Neuronal stem cell (in vitro differentiated cells): ENCODE measurements at regions not wholly inside any gene's neighbourhood (a gene's known extent, or its start where the extent isn't known, plus 50 kb on each side); places are given as distances from the start of the nearest gene placed in this dataset.

ENCODE experiments used
- DNase-seq: peaks from one replicate; pipeline ENCODE4 v3.0.0-alpha.2; 2013; ENCODE audit warnings: low spot score
- H2AFZ ChIP-seq: one replicate; pipeline ENCODE4 v1.6.1; 2013; ENCODE audit warnings: mild to moderate bottlenecking, low read length, inconsistent platforms
- H2AK5ac ChIP-seq: 2 replicates; pipeline ENCODE4 v1.6.1; 2013; ENCODE audit warnings: low read depth, mild to moderate bottlenecking, inconsistent platforms, low read length, moderate library complexity, mixed read lengths
- H2BK120ac ChIP-seq: 2 replicates; pipeline ENCODE4 v1.6.1; 2013; ENCODE audit warnings: low read depth, mild to moderate bottlenecking, inconsistent platforms, low read length, moderate library complexity, mixed read lengths
- H2BK12ac ChIP-seq: one replicate; pipeline ENCODE4 v1.6.1; 2013; ENCODE audit warnings: low read length, inconsistent platforms
- H2BK15ac ChIP-seq: 2 replicates; pipeline ENCODE4 v1.6.1; 2013; ENCODE audit warnings: mild to moderate bottlenecking, low read length, inconsistent platforms, mixed read lengths
- H2BK5ac ChIP-seq: one replicate; pipeline ENCODE4 v1.6.1; 2013; ENCODE audit warnings: inconsistent platforms, mild to moderate bottlenecking, low read length, moderate library complexity
- H3K14ac ChIP-seq: one replicate; pipeline ENCODE4 v1.6.1; 2013; ENCODE audit warnings: low read length, inconsistent platforms
- H3K18ac ChIP-seq: 2 replicates; pipeline ENCODE4 v1.6.1; 2013; ENCODE audit warnings: low read length, inconsistent platforms
- H3K23ac ChIP-seq: 2 replicates; pipeline ENCODE4 v1.6.1; 2013; ENCODE audit warnings: low read depth, mild to moderate bottlenecking, mixed read lengths, low read length, inconsistent platforms; ENCODE audit not compliant: poor library complexity
- H3K27ac ChIP-seq: replicated peaks from 3 replicates; pipeline ENCODE4 v1.5.1; 2013; ENCODE audit warnings: low read length, inconsistent platforms
- H3K27me3 ChIP-seq, 3 experiments: 2 replicates each; pipeline ENCODE4 v1.6.1; 2013; ENCODE audit warnings: low read length in 3 of 3, mild to moderate bottlenecking in 2 of 3, inconsistent platforms in 1 of 3, low read depth in 1 of 3, mixed read lengths in 1 of 3, moderate library complexity in 1 of 3; ENCODE audit not compliant: control insufficient read depth in 3 of 3, insufficient read depth in 3 of 3
- H3K36me3 ChIP-seq, 2 donors: replicated peaks in 1 of 2; 2 replicates each; pipeline ENCODE4 v1.6.1; 2013; ENCODE audit warnings: low read length in 2 of 2; ENCODE audit not compliant: control insufficient read depth in 2 of 2, insufficient read depth in 2 of 2
- H3K4ac ChIP-seq: 2 replicates; pipeline ENCODE4 v1.6.1; 2013; ENCODE audit warnings: inconsistent platforms, mild to moderate bottlenecking, low read length, moderate library complexity
- H3K4me1 ChIP-seq, 2 donors: 1 replicate in 1 of 2; 2 replicates in 1 of 2; pipeline ENCODE4 v1.6.1; 2013; ENCODE audit warnings: low read length in 2 of 2, low read depth in 1 of 2; ENCODE audit not compliant: control insufficient read depth in 2 of 2, insufficient read depth in 1 of 2
- H3K4me2 ChIP-seq: one replicate; pipeline ENCODE4 v1.6.1; 2013; ENCODE audit warnings: mild to moderate bottlenecking, low read length, inconsistent platforms; ENCODE audit not compliant: insufficient read depth, poor library complexity, severe bottlenecking
- H3K4me3 ChIP-seq, 2 donors: 2 replicates each; pipeline ENCODE4 v1.5.1; 2013; ENCODE audit warnings: low read length in 2 of 2, mild to moderate bottlenecking in 2 of 2, inconsistent platforms in 1 of 2, moderate library complexity in 1 of 2
- H3K79me1 ChIP-seq: one replicate; pipeline ENCODE4 v1.6.1; 2013; ENCODE audit warnings: low read depth, mild to moderate bottlenecking, inconsistent platforms, low read length, moderate library complexity
- H3K9ac ChIP-seq: one replicate; pipeline ENCODE4 v1.6.1; 2013; ENCODE audit warnings: mild to moderate bottlenecking, low read depth, low read length, inconsistent platforms; ENCODE audit not compliant: poor library complexity
- H3K9me3 ChIP-seq, 2 donors: replicated peaks in 1 of 2; 2 replicates each; pipeline versions ENCODE3 to v1.6.1; 2013; ENCODE audit warnings: low read length in 2 of 2, mild to moderate bottlenecking in 2 of 2, inconsistent platforms in 1 of 2, low read depth in 1 of 2, mixed read lengths in 1 of 2, moderate library complexity in 1 of 2; ENCODE audit not compliant: control insufficient read depth in 2 of 2, insufficient read depth in 1 of 2
- H4K8ac ChIP-seq: one replicate; pipeline ENCODE4 v1.6.1; 2013; ENCODE audit warnings: low read depth, mild to moderate bottlenecking, inconsistent platforms, low read length, moderate library complexity
- H4K91ac ChIP-seq: one replicate; pipeline ENCODE4 v1.6.1; 2013; ENCODE audit warnings: low read length, low read depth, mild to moderate bottlenecking, inconsistent platforms; ENCODE audit not compliant: poor library complexity
- WGBS, 2 donors: extraction: QIAGEN DNeasy Blood & Tissue Kit; methylation state at CpG; one replicate each; pipeline ENCODE4 v1.1.7; 2013; ENCODE audit warnings: missing lambda C conversion rate in 2 of 2, mixed read lengths in 1 of 2; ENCODE audit not compliant: insufficient read length in 2 of 2, insufficient replicate concordance in 1 of 2; ENCODE audit errors: extremely low coverage in 2 of 2; 5-methylcytosine and 5-hydroxymethylcytosine counted together

- Histone ChIP-seq H3K4me2 (no peak overlapping the region), H3K36me3 (no peaks in the 10 kb centered on the region), H3K27me3 (no peaks in the 10 kb centered on the region), H3K14ac (no peak overlapping the region), H3K18ac (no peak overlapping the region), H2BK120ac (no peak overlapping the region), H3K4me1 (no peaks in the 10 kb centered on the region), H3K23ac (no peak overlapping the region), H2BK15ac (no peak overlapping the region), H2AFZ (no peak overlapping the region), H3K9ac (no peak overlapping the region), H2AK5ac (no peak overlapping the region), H3K4ac (no peak overlapping the region), H2BK5ac (no peak overlapping the region), H4K8ac (no peak overlapping the region), H3K9me3 (peaks cover 0 to 2% of the 10 kb centered on the region in 2 donors), H3K79me1 (no peaks in the 10 kb centered on the region), H3K4me3 (no peak overlapping the region), H3K27ac (no peak overlapping the region), H4K91ac (no peak overlapping the region), H2BK12ac (no peak overlapping the region)
- no peak for DNase-seq
- WGBS, 2 donors: no CpG with 5 or more reads among the region's 2 CpGs
Measured at GRCh38 chr6:120473804-120474203, 860.5 kb downstream of the TBC1D32 start.

- Histone ChIP-seq H3K4me2 (no peak overlapping the region), H3K79me1 (no peaks in the 10 kb centered on the region), H2BK15ac (no peak overlapping the region), H2BK120ac (no peak overlapping the region), H2BK12ac (no peak overlapping the region), H3K23ac (no peak overlapping the region), H3K9me3 (peaks cover 0 to 2% of the 10 kb centered on the region in 2 donors), H4K91ac (no peak overlapping the region), H3K4me3 (no peak overlapping the region), H3K18ac (no peak overlapping the region), H3K27ac (no peak overlapping the region), H3K27me3 (no peaks in the 10 kb centered on the region), H2BK5ac (no peak overlapping the region), H2AFZ (no peak overlapping the region), H3K4ac (no peak overlapping the region), H3K4me1 (no peaks in the 10 kb centered on the region), H3K9ac (no peak overlapping the region), H3K36me3 (no peaks in the 10 kb centered on the region), H2AK5ac (no peak overlapping the region), H4K8ac (no peak overlapping the region), H3K14ac (no peak overlapping the region)
- DNase-seq: no peak
- no CpG with 5 or more reads among the region's 1 CpG for WGBS, 2 donors
Measured at GRCh38 chr6:120468486-120468885, 865.8 kb downstream of the TBC1D32 start.

- no peaks in the 10 kb centered on the region for H3K36me3 ChIP-seq
- no peak overlapping the region for H2AFZ ChIP-seq
- H2AK5ac ChIP-seq: no peak overlapping the region
- no peak overlapping the region for H3K4me3 ChIP-seq
- H3K9ac ChIP-seq: no peak overlapping the region
- no peak overlapping the region for H3K23ac ChIP-seq
- H3K4me1 ChIP-seq: peaks cover 0 to 1% of the 10 kb centered on the region in 2 donors
- H3K14ac ChIP-seq: no peak overlapping the region
- no peak overlapping the region for H3K4ac ChIP-seq
- H3K79me1 ChIP-seq: no peaks in the 10 kb centered on the region
- no peaks in the 10 kb centered on the region for H3K27me3 ChIP-seq
- H3K4me2 ChIP-seq: no peak overlapping the region
- peaks cover 0 to 2% of the 10 kb centered on the region in 2 donors for H3K9me3 ChIP-seq
- no peak overlapping the region for H4K8ac ChIP-seq
- H2BK5ac ChIP-seq: no peak overlapping the region
- H4K91ac ChIP-seq: no peak overlapping the region
- DNase-seq: no peak
- no peak overlapping the region for H2BK120ac ChIP-seq
- no peak overlapping the region for H2BK15ac ChIP-seq
- no peak overlapping the region for H3K18ac ChIP-seq
- H3K27ac ChIP-seq: no peak overlapping the region
- H2BK12ac ChIP-seq: no peak overlapping the region
Measured at GRCh38 chr6:120451508-120451907, 882.8 kb downstream of the TBC1D32 start.

GRCh38 chr6:120447605-120448004 lies 886.7 kb downstream of the TBC1D32 start:
- Histone ChIP-seq H3K4me2 (no peak overlapping the region), H4K91ac (no peak overlapping the region), H3K36me3 (no peaks in the 10 kb centered on the region), H2AK5ac (no peak overlapping the region), H3K23ac (no peak overlapping the region), H3K27ac (no peak overlapping the region), H4K8ac (no peak overlapping the region), H3K4me3 (no peak overlapping the region), H2BK15ac (no peak overlapping the region), H3K9me3 (peaks cover 0 to 2% of the 10 kb centered on the region in 2 donors), H2BK12ac (no peak overlapping the region), H2BK5ac (no peak overlapping the region), H3K4me1 (peaks cover 0 to 1% of the 10 kb centered on the region in 2 donors), H3K14ac (no peak overlapping the region), H3K79me1 (no peaks in the 10 kb centered on the region), H3K4ac (no peak overlapping the region), H2AFZ (no peak overlapping the region), H3K18ac (no peak overlapping the region), H3K9ac (no peak overlapping the region), H2BK120ac (no peak overlapping the region), H3K27me3 (no peaks in the 10 kb centered on the region)
- no peak for DNase-seq
- no CpG with 5 or more reads among the region's 3 CpGs for WGBS, 2 donors
